H1 (cell line): ENCODE measurements at regions not wholly inside any gene's neighbourhood (a gene's known extent, or its start where the extent isn't known, plus 50 kb on each side); places are given as distances from the start of the nearest gene placed in this dataset.

Source experiments
- CTCF ChIA-PET: fragments of 300-600 bp; sonication (Branson Sonifier 250); formaldehyde crosslinking; loops from one replicate; lab custom pipeline; 2021; ENCODE audit not compliant: partially characterized antibody; lab: Charles Lee
- POLR2A ChIA-PET: fragments of 300-600 bp; sonication (Branson Sonifier 250); formaldehyde crosslinking; loops from one replicate; lab custom pipeline; 2021; ENCODE audit warnings: inconsistent platforms; ENCODE audit not compliant: partially characterized antibody; lab: Charles Lee
- DNase-seq, 2 experiments: peaks; one replicate each; pipeline versions ENCODE4 v3.0.0 to v3.0.0-alpha.2; 2010 to 2022; ENCODE audit warnings: low spot score in 2 of 2, low read depth in 1 of 2, mixed read lengths in 1 of 2
- FAIRE-seq: peaks from 2 replicates; lab custom pipeline; 2011; peaks lifted over from hg19 to GRCh38; lab: Jason Lieb, UNC
- H2AFZ ChIP-seq: 2 replicates; pipeline ENCODE4 v1.8.1; 2012; ENCODE audit warnings: low read length, inconsistent platforms
- H2AK5ac ChIP-seq: 2 replicates; pipeline ENCODE4 v1.6.1; 2013; ENCODE audit warnings: low read depth, low read length
- H2BK120ac ChIP-seq: replicated peaks from 2 replicates; pipeline ENCODE3; 2013; ENCODE audit warnings: low read depth, low read length, inconsistent platforms
- H2BK12ac ChIP-seq: 2 replicates; pipeline ENCODE4 v1.6.1; 2013; ENCODE audit warnings: low read depth, low read length
- H2BK15ac ChIP-seq: 2 replicates; pipeline ENCODE4 v1.6.1; 2013; ENCODE audit warnings: low read length
- H2BK20ac ChIP-seq: 2 replicates; pipeline ENCODE4 v1.6.1; 2013; ENCODE audit warnings: low read length
- H2BK5ac ChIP-seq: 2 replicates; pipeline ENCODE4 v1.6.1; 2013; ENCODE audit warnings: low read depth, low read length
- H3K14ac ChIP-seq: 2 replicates; pipeline ENCODE4 v1.6.1; 2013; ENCODE audit warnings: inconsistent platforms; ENCODE audit not compliant: insufficient read length
- H3K18ac ChIP-seq: 2 replicates; pipeline ENCODE4 v1.6.1; 2013; ENCODE audit warnings: low read length; ENCODE audit errors: extremely low read depth
- H3K23ac ChIP-seq: 2 replicates; pipeline ENCODE4 v1.6.1; 2013; ENCODE audit warnings: inconsistent platforms; ENCODE audit not compliant: insufficient read length
- H3K23me2 ChIP-seq: 2 replicates; pipeline ENCODE4 v1.6.1; 2013; ENCODE audit warnings: low read depth, low read length
- H3K27ac ChIP-seq: 2 replicates; pipeline ENCODE4 v1.6.1; 2011; ENCODE audit warnings: low read depth, low read length, inconsistent platforms
- H3K27me3 ChIP-seq, 4 experiments: replicated peaks in 1 of 4; 1 replicate in 1 of 4; 2 replicates in 3 of 4; pipeline versions ENCODE4 v1.6.1 to v1.8.1; 2011 to 2013; ENCODE audit warnings: low read length in 3 of 4, mild to moderate bottlenecking in 3 of 4, inconsistent platforms in 2 of 4, mixed read lengths in 2 of 4, moderate library complexity in 1 of 4; ENCODE audit not compliant: control insufficient read depth in 3 of 4, insufficient read depth in 3 of 4; ENCODE audit errors: extremely low read depth in 1 of 4
- H3K36me3 ChIP-seq, 4 experiments: 2 replicates each; pipeline versions ENCODE4 v1.6.1 to v1.8.1; 2011 to 2013; ENCODE audit warnings: mild to moderate bottlenecking in 4 of 4, low read length in 3 of 4, moderate library complexity in 2 of 4, control low read depth in 1 of 4, inconsistent platforms in 1 of 4; ENCODE audit not compliant: insufficient read depth in 4 of 4, control insufficient read depth in 2 of 4
- H3K4ac ChIP-seq: replicated peaks from 2 replicates; pipeline ENCODE3; 2013; ENCODE audit warnings: low read length, low read depth, mixed read lengths, inconsistent platforms; ENCODE audit not compliant: insufficient read length
- H3K4me1 ChIP-seq, 4 experiments: replicated peaks in 1 of 4; 1 replicate in 1 of 4; 2 replicates in 3 of 4; pipeline versions ENCODE4 v1.6.1 to v1.8.1; 2011 to 2013; ENCODE audit warnings: low read length in 3 of 4, inconsistent platforms in 2 of 4, mixed read lengths in 1 of 4; ENCODE audit not compliant: insufficient read depth in 4 of 4, control insufficient read depth in 3 of 4
- H3K4me2 ChIP-seq, 2 experiments: 2 replicates each; pipeline versions ENCODE4 v1.6.1 to v1.8.1; 2011 to 2013; ENCODE audit warnings: low read depth in 2 of 2, low read length in 2 of 2, control low read depth in 1 of 2, inconsistent platforms in 1 of 2, mild to moderate bottlenecking in 1 of 2; ENCODE audit not compliant: insufficient read depth in 1 of 2
- H3K4me3 ChIP-seq, 4 experiments: fragments of 200-600, 300-600 bp in 1 of 4; sonication (generic), shearing (Covaris generic), sonication (Bioruptor Twin) in 1 of 4; 2 replicates each; pipeline versions ENCODE4 v1.5.1 to v1.8.1; 2011 to 2016; ENCODE audit warnings: low read length in 4 of 4, low read depth in 3 of 4, control low read depth in 2 of 4, inconsistent platforms in 2 of 4, mild to moderate bottlenecking in 2 of 4, mixed read lengths in 1 of 4, moderate library complexity in 1 of 4; ENCODE audit not compliant: insufficient read depth in 2 of 4; ENCODE audit errors: extremely low read depth in 1 of 4
- H3K56ac ChIP-seq: replicated peaks from 2 replicates; pipeline ENCODE3; 2013; ENCODE audit warnings: low read depth, mild to moderate bottlenecking, mixed read lengths, low read length, inconsistent platforms; ENCODE audit not compliant: insufficient read length
- H3K79me1 ChIP-seq: 2 replicates; pipeline ENCODE4 v1.6.1; 2013; ENCODE audit warnings: low read depth, low read length, control low read depth
- H3K79me2 ChIP-seq, 2 experiments: 2 replicates each; pipeline versions ENCODE4 v1.6.1 to v1.8.1; 2012 to 2013; ENCODE audit warnings: low read length in 2 of 2, mild to moderate bottlenecking in 2 of 2, inconsistent platforms in 1 of 2; ENCODE audit not compliant: insufficient read depth in 2 of 2, control insufficient read depth in 1 of 2
- H3K9ac ChIP-seq, 4 experiments: replicated peaks in 1 of 4; 1 replicate in 1 of 4; 2 replicates in 3 of 4; pipeline versions ENCODE4 v1.6.1 to v1.8.1; 2011 to 2013; ENCODE audit warnings: low read depth in 3 of 4, low read length in 3 of 4, control low read depth in 2 of 4, mild to moderate bottlenecking in 2 of 4, moderate library complexity in 2 of 4, inconsistent platforms in 1 of 4; ENCODE audit errors: extremely low read depth in 1 of 4
- H3K9me3 ChIP-seq, 2 experiments: 2 replicates each; pipeline versions ENCODE4 v1.6.1 to v1.8.1; 2012 to 2013; ENCODE audit warnings: mild to moderate bottlenecking in 2 of 2, moderate library complexity in 2 of 2, control low read depth in 1 of 2, inconsistent platforms in 1 of 2, low read depth in 1 of 2, low read length in 1 of 2, mixed read lengths in 1 of 2; ENCODE audit not compliant: insufficient read depth in 2 of 2
- H4K20me1 ChIP-seq, 2 experiments: replicated peaks in 1 of 2; 2 replicates each; pipeline versions ENCODE3 to v1.8.1; 2011 to 2013; ENCODE audit warnings: inconsistent platforms in 2 of 2, low read length in 2 of 2, mild to moderate bottlenecking in 1 of 2; ENCODE audit not compliant: insufficient read depth in 2 of 2, control insufficient read depth in 1 of 2
- H4K5ac ChIP-seq: 2 replicates; pipeline ENCODE4 v1.6.1; 2013; ENCODE audit warnings: low read length, low read depth, mixed read lengths, inconsistent platforms; ENCODE audit not compliant: insufficient read length
- H4K8ac ChIP-seq: 2 replicates; pipeline ENCODE4 v1.8.0; 2013; ENCODE audit warnings: mild to moderate bottlenecking, moderate library complexity, low read length, inconsistent platforms; ENCODE audit not compliant: insufficient read depth; ENCODE audit errors: extremely low read depth
- H4K91ac ChIP-seq: replicated peaks from 2 replicates; pipeline ENCODE3; 2013; ENCODE audit warnings: low read length, mixed read lengths, inconsistent platforms; ENCODE audit not compliant: insufficient read length
- BACH1 ChIP-seq: IDR thresholded peaks from 2 replicates; pipeline ENCODE4 v1.6.1; 2012; ENCODE audit warnings: low read length, improper control_type of control experiment
- CHD2 ChIP-seq: IDR thresholded peaks from 2 replicates; pipeline ENCODE4 v1.6.1; 2012; ENCODE audit warnings: low read length, improper control_type of control experiment
- CTBP2 ChIP-seq: IDR thresholded peaks from 2 replicates; pipeline ENCODE4 v1.7.0; 2011; ENCODE audit warnings: borderline replicate concordance, mild to moderate bottlenecking, moderate library complexity, mixed read lengths, low read length; ENCODE audit not compliant: insufficient read depth, insufficient read length
- EGR1 ChIP-seq: IDR thresholded peaks from 2 replicates; pipeline ENCODE4 v1.6.1; 2011; ENCODE audit warnings: low read depth, low read length, borderline replicate concordance
- GABPA ChIP-seq: IDR thresholded peaks from 2 replicates; pipeline ENCODE4 v1.6.1; 2011; ENCODE audit warnings: mild to moderate bottlenecking, low read length, moderate library complexity, borderline replicate concordance; ENCODE audit not compliant: insufficient read depth
- GTF2F1 ChIP-seq: IDR thresholded peaks from 2 replicates; pipeline ENCODE4 v1.6.1; 2012; ENCODE audit warnings: low read depth, low read length, improper control_type of control experiment, borderline replicate concordance
- HDAC2 ChIP-seq, 2 experiments: fragments of 300-600 bp in 1 of 2; sonication (generic) in 1 of 2; IDR thresholded peaks; 2 replicates each; pipeline ENCODE4 v1.6.1; 2011 to 2012; ENCODE audit warnings: low read depth in 2 of 2, low read length in 2 of 2, mild to moderate bottlenecking in 2 of 2, moderate library complexity in 2 of 2, borderline replicate concordance in 1 of 2, inconsistent platforms in 1 of 2
- JUN ChIP-seq: IDR thresholded peaks from 2 replicates; pipeline ENCODE4 v1.6.1; 2011; ENCODE audit warnings: low read depth, mild to moderate bottlenecking, improper control_type of control experiment, low read length
- MAFK ChIP-seq: IDR thresholded peaks from 2 replicates; pipeline ENCODE4 v1.6.1; 2012; ENCODE audit warnings: low read depth, mild to moderate bottlenecking, improper control_type of control experiment, low read length
- NANOG ChIP-seq: IDR thresholded peaks from 2 replicates; pipeline ENCODE4 v1.6.1; 2011; ENCODE audit warnings: low read length, low read depth, mild to moderate bottlenecking, inconsistent platforms; ENCODE audit not compliant: insufficient read depth, poor library complexity, severe bottlenecking
- SUZ12 ChIP-seq: fragments of 200-600 bp; sonication (generic); IDR thresholded peaks from 2 replicates; pipeline ENCODE4 v1.6.1; 2012; ENCODE audit warnings: mild to moderate bottlenecking, inconsistent platforms, low read length, moderate library complexity, mixed read lengths
- TAF7 ChIP-seq: optimal IDR thresholded peaks from 2 replicates; pipeline ENCODE3; 2011; ENCODE audit warnings: low read depth, mild to moderate bottlenecking, inconsistent platforms, low read length, moderate library complexity, borderline replicate concordance
- WGBS, 2 experiments: shearing (Covaris generic) in 1 of 2; methylation state at CpG; one replicate each; pipeline versions ENCODE4 v1.1.6 to v1.1.7; 2013 to 2015; ENCODE audit warnings: low lambda C conversion rate in 2 of 2, mixed read lengths in 2 of 2, inconsistent platforms in 1 of 2, low coverage in 1 of 2, missing lambda C conversion rate in 1 of 2; ENCODE audit not compliant: insufficient replicate concordance in 2 of 2, insufficient coverage in 1 of 2, insufficient read length in 1 of 2; ENCODE audit errors: extremely low coverage in 1 of 2, missing lambda C conversion rate in 1 of 2; 5-methylcytosine and 5-hydroxymethylcytosine counted together
- TF ChIP-seq, protein P1 (sequence below): IDR thresholded peaks from 2 replicates; pipeline ENCODE4 v1.6.1; 2012; ENCODE audit warnings: low read length, inconsistent platforms

DNA sequence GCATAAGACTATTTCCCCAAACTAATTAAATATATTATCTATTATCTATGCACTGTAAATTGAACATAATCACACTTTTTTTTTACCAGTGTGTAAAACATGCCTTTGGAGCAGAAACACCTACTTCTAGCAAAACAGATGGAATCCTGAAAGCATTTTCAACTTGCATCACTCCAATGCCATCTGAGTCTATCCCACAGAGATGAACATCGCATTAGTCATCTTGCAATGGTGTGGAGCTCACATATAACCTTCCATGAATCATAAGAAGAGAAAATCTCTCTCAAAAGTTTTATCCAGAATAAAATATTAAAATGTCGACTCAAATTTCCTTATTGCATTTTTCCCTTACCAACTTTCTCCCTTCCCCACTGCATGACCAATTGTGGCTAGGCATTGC lies 406.7 kb upstream of the ACTRT1 start:
- ChIA-PET POLR2A (no interaction called here), CTCF (no interaction called here)
- 83% methylated on average over 2 of the region's 2 CpGs; no CpG with 5 or more reads in 1 of the 2 experiments for WGBS, 2 experiments
- no peak overlapping the region for H3K27ac ChIP-seq
- H2BK120ac ChIP-seq, result no peak overlapping the region
- H3K4me1 ChIP-seq, result no peaks in the 10 kb centered on the region
- no peak overlapping the region for H4K5ac ChIP-seq
- DNase-seq (no peak), FAIRE-seq (no peak)
- no peak overlapping the region for H3K23ac ChIP-seq
- H4K91ac ChIP-seq, result no peak overlapping the region
- no peak overlapping the region for H3K4me3 ChIP-seq
- no peaks in the 10 kb centered on the region for H3K79me2 ChIP-seq
- no peak overlapping the region for H3K18ac ChIP-seq
- no peak overlapping the region for H3K56ac ChIP-seq
- no peaks in the 10 kb centered on the region for H3K36me3 ChIP-seq
- no peak overlapping the region for H2BK15ac ChIP-seq
- H2AK5ac ChIP-seq, result no peak overlapping the region
- no peak overlapping the region for H2BK12ac ChIP-seq
- H3K9ac ChIP-seq, result no peak overlapping the region
- no peaks in the 10 kb centered on the region for H4K20me1 ChIP-seq
- H2BK5ac ChIP-seq, result no peak overlapping the region
- no peak overlapping the region for H3K4ac ChIP-seq
- no peak overlapping the region for H2BK20ac ChIP-seq
- no peak overlapping the region for H4K8ac ChIP-seq
- H3K79me1 ChIP-seq, result no peaks in the 10 kb centered on the region
- no peak overlapping the region for H3K4me2 ChIP-seq
- H2AFZ ChIP-seq, result no peak overlapping the region
- H3K27me3 ChIP-seq, result no peaks in the 10 kb centered on the region
- no peaks in the 10 kb centered on the region for H3K23me2 ChIP-seq
- H3K9me3 ChIP-seq, result no peaks in the 10 kb centered on the region
- no peak overlapping the region for H3K14ac ChIP-seq
- no peak for TF ChIP-seq HDAC2 (IDR thresholded peaks at IDR 0.05; ENCODE audit: borderline replicate concordance in 1 of 2, low read depth in 2 of 2, low read length in 2 of 2)
- no peak for TF ChIP-seq MAFK
- TF ChIP-seq CHD2, result no peak
- no peak for TF ChIP-seq GABPA
- no peak for TF ChIP-seq TAF7
- TF ChIP-seq NANOG, result no peak
- TF ChIP-seq, protein P1, sequence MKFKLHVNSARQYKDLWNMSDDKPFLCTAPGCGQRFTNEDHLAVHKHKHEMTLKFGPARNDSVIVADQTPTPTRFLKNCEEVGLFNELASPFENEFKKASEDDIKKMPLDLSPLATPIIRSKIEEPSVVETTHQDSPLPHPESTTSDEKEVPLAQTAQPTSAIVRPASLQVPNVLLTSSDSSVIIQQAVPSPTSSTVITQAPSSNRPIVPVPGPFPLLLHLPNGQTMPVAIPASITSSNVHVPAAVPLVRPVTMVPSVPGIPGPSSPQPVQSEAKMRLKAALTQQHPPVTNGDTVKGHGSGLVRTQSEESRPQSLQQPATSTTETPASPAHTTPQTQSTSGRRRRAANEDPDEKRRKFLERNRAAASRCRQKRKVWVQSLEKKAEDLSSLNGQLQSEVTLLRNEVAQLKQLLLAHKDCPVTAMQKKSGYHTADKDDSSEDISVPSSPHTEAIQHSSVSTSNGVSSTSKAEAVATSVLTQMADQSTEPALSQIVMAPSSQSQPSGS, result no peak
- TF ChIP-seq BACH1, result no peak
- no peak for TF ChIP-seq JUN
- no peak for TF ChIP-seq SUZ12
- no peak for TF ChIP-seq CTBP2
- TF ChIP-seq GTF2F1, result no peak
- no peak for TF ChIP-seq EGR1
